ENCODE measurements at regions not wholly inside any gene's neighbourhood (a gene's known extent, or its start where the extent isn't known, plus 50 kb on each side); places are given as distances from the start of the nearest gene placed in this dataset.

DNA sequence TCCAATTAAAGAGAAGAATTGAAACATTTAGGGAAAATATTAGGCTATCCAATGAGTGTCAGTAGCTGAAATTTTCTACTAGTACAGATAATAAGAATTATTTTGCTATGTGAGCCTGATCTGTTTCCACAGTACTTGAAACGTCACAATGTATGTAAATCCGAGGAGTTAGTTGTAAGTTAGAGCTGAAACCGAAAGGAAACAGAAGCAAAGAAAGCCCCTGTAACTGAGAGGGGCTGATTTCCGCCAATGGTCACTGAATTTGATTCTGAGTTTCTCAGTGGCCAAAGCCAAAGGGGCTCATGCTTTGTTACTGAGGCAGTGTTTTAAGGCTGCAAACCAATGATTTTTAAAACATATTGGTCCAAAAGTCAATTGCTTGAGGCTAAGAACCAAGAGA lies 168.3 kb upstream of the DUSP10 start:
- POLR2A ChIA-PET, result no interaction called here
- CTCF ChIA-PET, result no interaction called here
- no peaks in the 10 kb centered on the region for H3K9me3 Mint-ChIP-seq (ENCODE audit: unreplicated experiment)
- intact Hi-C loops (cut with micrococcal nuclease; ENCODE audit: unreplicated experiment), result no loop called here
- Histone ChIP-seq H3K36me3 (ENCODE audit: control insufficient read depth, insufficient read depth, low read length) (no peaks in the 10 kb centered on the region), H3K4me1 (no peaks in the 10 kb centered on the region), H3K27me3 (replicated peaks; ENCODE audit: control insufficient read depth, insufficient read depth, low read length) (no peaks in the 10 kb centered on the region), H3K9me3 (no peaks in the 10 kb centered on the region), H3K4me3 (ENCODE audit: low read depth, low read length) (no peak overlapping the region)
- no peak for TF ChIP-seq CTCF (IDR thresholded peaks at IDR 0.05; ENCODE audit: insufficient read depth in 1 of 2, low read depth in 1 of 2, low read length in 1 of 2, severe bottlenecking in 1 of 2, unreplicated experiment in 1 of 2)
- H3K27me3 Mint-ChIP-seq (ENCODE audit: insufficient read depth, unreplicated experiment), result peaks cover 3% of the 10 kb centered on the region
- no peaks in the 10 kb centered on the region for H3K4me1 Mint-ChIP-seq (ENCODE audit: low read depth, unreplicated experiment)
- H3K27ac Mint-ChIP-seq (ENCODE audit: unreplicated experiment), result no peak overlapping the region
- no peak for DNase-seq
- BruUV-seq (replicated peaks), result no TSS peak
- H3K4me3 Mint-ChIP-seq (ENCODE audit: unreplicated experiment), result no peak overlapping the region
- no peaks in the 10 kb centered on the region for H3K36me3 Mint-ChIP-seq (ENCODE audit: insufficient read depth, unreplicated experiment)

GRCh38 chr1:221908573-221908972 lies 166.7 kb upstream of the DUSP10 start:
- Mint-ChIP-seq H3K36me3 (ENCODE audit: insufficient read depth, unreplicated experiment) (no peaks in the 10 kb centered on the region), H3K27me3 (ENCODE audit: insufficient read depth, unreplicated experiment) (peaks cover 3% of the 10 kb centered on the region), H3K4me3 (ENCODE audit: unreplicated experiment) (no peak overlapping the region), H3K27ac (ENCODE audit: unreplicated experiment) (no peak overlapping the region), H3K9me3 (ENCODE audit: unreplicated experiment) (no peaks in the 10 kb centered on the region), H3K4me1 (ENCODE audit: low read depth, unreplicated experiment) (no peaks in the 10 kb centered on the region)
- intact Hi-C loops (cut with micrococcal nuclease; ENCODE audit: unreplicated experiment), result no loop called here
- Histone ChIP-seq H3K9me3 (no peaks in the 10 kb centered on the region), H3K4me3 (ENCODE audit: low read depth, low read length) (no peak overlapping the region), H3K27me3 (replicated peaks; ENCODE audit: control insufficient read depth, insufficient read depth, low read length) (no peaks in the 10 kb centered on the region), H3K36me3 (ENCODE audit: control insufficient read depth, insufficient read depth, low read length) (no peaks in the 10 kb centered on the region), H3K4me1 (no peaks in the 10 kb centered on the region)
- BruUV-seq (replicated peaks), result no TSS peak
- CTCF ChIA-PET, result no interaction called here
- TF ChIP-seq CTCF (IDR thresholded peaks at IDR 0.05; ENCODE audit: insufficient read depth in 1 of 2, low read depth in 1 of 2, low read length in 1 of 2, severe bottlenecking in 1 of 2, unreplicated experiment in 1 of 2), result no peak
- DNase-seq, result no peak
- POLR2A ChIA-PET, result no interaction called here

DNA sequence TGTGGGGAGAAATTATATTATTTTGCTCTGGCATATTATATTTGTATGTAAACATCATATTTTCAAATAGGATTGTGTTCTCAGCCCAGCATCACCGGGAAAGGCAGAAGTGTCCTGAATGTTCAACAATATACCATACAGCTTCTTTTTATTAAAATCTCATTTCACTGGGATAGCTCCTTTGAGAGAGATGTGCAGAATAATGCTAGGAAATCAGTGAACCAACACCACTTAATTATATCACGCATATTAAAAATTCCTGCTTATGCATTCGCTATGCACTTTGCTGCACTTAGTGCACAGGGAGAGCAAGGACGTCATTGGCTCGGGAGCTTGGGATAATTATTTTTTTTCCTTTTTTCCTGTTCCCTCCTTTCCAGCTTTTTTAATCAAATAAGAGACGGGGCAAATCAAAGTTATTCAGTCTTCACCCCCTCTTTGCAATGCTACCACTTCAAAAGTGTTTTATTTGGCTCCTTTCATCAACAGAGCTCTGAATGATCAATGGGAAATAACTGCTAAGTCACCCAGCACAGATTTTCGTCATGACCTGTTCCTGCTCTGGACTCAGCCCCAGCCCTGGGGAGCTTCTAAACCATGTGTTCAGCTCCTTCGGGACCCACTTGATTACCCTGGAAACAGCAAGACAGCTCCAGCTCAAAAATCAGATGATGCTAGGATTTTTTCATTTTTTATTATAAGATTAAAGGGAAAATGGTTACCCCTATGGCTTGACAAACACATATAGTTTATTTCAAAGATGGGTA lies 165.5 kb upstream of the DUSP10 start:
- peaks cover 3% of the 10 kb centered on the region for H3K27me3 Mint-ChIP-seq (ENCODE audit: insufficient read depth, unreplicated experiment)
- Histone ChIP-seq H3K4me3 (ENCODE audit: low read depth, low read length) (no peak overlapping the region), H3K36me3 (ENCODE audit: control insufficient read depth, insufficient read depth, low read length) (no peaks in the 10 kb centered on the region), H3K9me3 (no peaks in the 10 kb centered on the region), H3K27me3 (replicated peaks; ENCODE audit: control insufficient read depth, insufficient read depth, low read length) (no peaks in the 10 kb centered on the region), H3K4me1 (no peaks in the 10 kb centered on the region)
- H3K36me3 Mint-ChIP-seq (ENCODE audit: insufficient read depth, unreplicated experiment), result no peaks in the 10 kb centered on the region
- H3K4me1 Mint-ChIP-seq (ENCODE audit: low read depth, unreplicated experiment), result no peaks in the 10 kb centered on the region
- DNase-seq, result no peak
- intact Hi-C loops (cut with micrococcal nuclease; ENCODE audit: unreplicated experiment), result no loop called here
- no TSS peak for BruUV-seq (replicated peaks)
- no peaks in the 10 kb centered on the region for H3K9me3 Mint-ChIP-seq (ENCODE audit: unreplicated experiment)
- no peak overlapping the region for H3K27ac Mint-ChIP-seq (ENCODE audit: unreplicated experiment)
- H3K4me3 Mint-ChIP-seq (ENCODE audit: unreplicated experiment), result no peak overlapping the region
- POLR2A ChIA-PET, result no interaction called here
- CTCF ChIA-PET, result no interaction called here
- TF ChIP-seq CTCF (IDR thresholded peaks at IDR 0.05; ENCODE audit: insufficient read depth in 1 of 2, low read depth in 1 of 2, low read length in 1 of 2, severe bottlenecking in 1 of 2, unreplicated experiment in 1 of 2), result no peak

All from Caco-2 (cell line).